Forelimb muscle (tissue), 1 donor: ENCODE measurements at regions not wholly inside any gene's neighbourhood (a gene's known extent, or its start where the extent isn't known, plus 50 kb on each side); places are given as distances from the start of the nearest gene placed in this dataset.
"Not testable (repeated sequence)": the region's sequence is repeated elsewhere in the genome, so short reads cannot be mapped to it uniquely, and the experiment has no call there.

ENCODE experiments used
- DNase-seq: peaks from one replicate; pipeline ENCODE4 v3.0.0-alpha.2; 2013; ENCODE audit warnings: low read depth

GRCh38 chr16:8453359-8453758 lies 137.0 kb downstream of the TMEM114 start:
- DNase-seq: no peak

- DNase-seq: no peak
Measured at GRCh38 chr16:8452941-8453340, 137.4 kb downstream of the TMEM114 start.

GRCh38 chr16:8436931-8437330 lies 153.4 kb downstream of the TMEM114 start:
- peak; percentile 47 for DNase-seq

- no peak for DNase-seq
Measured at GRCh38 chr16:8431783-8432182, 158.5 kb downstream of the TMEM114 start.

GRCh38 chr16:8430401-8430800 lies 159.9 kb downstream of the TMEM114 start:
- DNase-seq: no peak

GRCh38 chr16:8426569-8426968 lies 163.7 kb downstream of the TMEM114 start:
- no peak for DNase-seq

- DNase-seq: no peak
Measured at GRCh38 chr16:8417145-8417544, 173.2 kb downstream of the TMEM114 start.

GRCh38 chr16:8408855-8409567 lies 181.3 kb downstream of the TMEM114 start:
- no peak for DNase-seq

GRCh38 chr16:8407351-8407750 lies 183.0 kb downstream of the TMEM114 start:
- DNase-seq: no peak

GRCh38 chr16:8403978-8404749 lies 186.1 kb downstream of the TMEM114 start:
- DNase-seq: no peak

- no peak for DNase-seq
Measured at GRCh38 chr16:8402981-8403843, 187.1 kb downstream of the TMEM114 start.

GRCh38 chr16:8400683-8401082 lies 189.6 kb downstream of the TMEM114 start:
- DNase-seq: not testable (repeated sequence)

GRCh38 chr16:8398548-8398947 lies 191.8 kb downstream of the TMEM114 start:
- DNase-seq: no peak

- no peak for DNase-seq
Measured at GRCh38 chr16:8397223-8397622, 193.1 kb downstream of the TMEM114 start.

- no peak for DNase-seq
Measured at GRCh38 chr16:8396463-8396862, 193.8 kb downstream of the TMEM114 start.

GRCh38 chr16:8391257-8391656 lies 199.1 kb downstream of the TMEM114 start:
- DNase-seq: no peak

- no peak for DNase-seq
Measured at GRCh38 chr16:8388684-8389083, 201.6 kb downstream of the TMEM114 start.

- no peak for DNase-seq
Measured at GRCh38 chr16:8381814-8382213, 208.5 kb downstream of the TMEM114 start.

- no peak for DNase-seq
Measured at GRCh38 chr16:8380311-8380710, 210.0 kb downstream of the TMEM114 start.

- DNase-seq: no peak
Measured at GRCh38 chr16:8377864-8378263, 212.4 kb downstream of the TMEM114 start.

- DNase-seq: no peak
Measured at GRCh38 chr16:8376858-8377257, 213.5 kb downstream of the TMEM114 start.

GRCh38 chr16:8376430-8376829 lies 213.9 kb downstream of the TMEM114 start:
- no peak for DNase-seq
